ENCODE measurements at regions not wholly inside any gene's neighbourhood (a gene's known extent, or its start where the extent isn't known, plus 50 kb on each side); places are given as distances from the start of the nearest gene placed in this dataset.

- TF ChIP-seq, protein P1, sequence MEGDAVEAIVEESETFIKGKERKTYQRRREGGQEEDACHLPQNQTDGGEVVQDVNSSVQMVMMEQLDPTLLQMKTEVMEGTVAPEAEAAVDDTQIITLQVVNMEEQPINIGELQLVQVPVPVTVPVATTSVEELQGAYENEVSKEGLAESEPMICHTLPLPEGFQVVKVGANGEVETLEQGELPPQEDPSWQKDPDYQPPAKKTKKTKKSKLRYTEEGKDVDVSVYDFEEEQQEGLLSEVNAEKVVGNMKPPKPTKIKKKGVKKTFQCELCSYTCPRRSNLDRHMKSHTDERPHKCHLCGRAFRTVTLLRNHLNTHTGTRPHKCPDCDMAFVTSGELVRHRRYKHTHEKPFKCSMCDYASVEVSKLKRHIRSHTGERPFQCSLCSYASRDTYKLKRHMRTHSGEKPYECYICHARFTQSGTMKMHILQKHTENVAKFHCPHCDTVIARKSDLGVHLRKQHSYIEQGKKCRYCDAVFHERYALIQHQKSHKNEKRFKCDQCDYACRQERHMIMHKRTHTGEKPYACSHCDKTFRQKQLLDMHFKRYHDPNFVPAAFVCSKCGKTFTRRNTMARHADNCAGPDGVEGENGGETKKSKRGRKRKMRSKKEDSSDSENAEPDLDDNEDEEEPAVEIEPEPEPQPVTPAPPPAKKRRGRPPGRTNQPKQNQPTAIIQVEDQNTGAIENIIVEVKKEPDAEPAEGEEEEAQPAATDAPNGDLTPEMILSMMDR (IDR thresholded peaks at IDR 0.05): no peak
- TF ChIP-seq POLR2A (IDR thresholded peaks at IDR 0.05): no peak
Measured at GRCh38 chr5:175003531-175003930, 279.1 kb downstream of the MSX2 start.

Measured in heart left ventricle (tissue), 13 donors.